ENCODE measurements at regions not wholly inside any gene's neighbourhood (a gene's known extent, or its start where the extent isn't known, plus 50 kb on each side); places are given as distances from the start of the nearest gene placed in this dataset.

DNA sequence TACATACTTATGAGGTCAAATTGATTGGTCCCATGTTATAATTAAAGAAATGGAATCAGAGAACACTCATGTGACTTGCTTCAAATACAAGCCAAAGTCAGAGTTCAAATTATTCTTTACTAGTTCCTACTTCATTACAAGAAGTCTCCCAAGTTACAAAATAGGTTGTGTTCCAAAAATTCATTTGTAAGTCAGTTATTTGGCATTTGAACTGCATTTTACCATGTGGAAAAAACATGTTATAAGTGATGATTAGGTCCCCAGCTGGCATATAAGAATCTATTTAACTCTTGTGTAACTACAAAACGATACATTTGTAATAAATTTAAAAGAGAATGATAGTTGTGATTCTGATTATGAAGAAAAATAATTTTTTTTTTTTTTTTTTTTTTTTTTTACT is 124.1 kb downstream of the DISP1 start:
- H3K27me3 Mint-ChIP-seq = no peaks in the 10 kb centered on the region
- peaks cover 2% of the 10 kb centered on the region for H3K4me1 Mint-ChIP-seq

GRCh38 chr1:222940095-222940494 is 125.3 kb downstream of the DISP1 start:
- H3K36me3 Mint-ChIP-seq (ENCODE audit: low read depth) = peaks cover 6% of the 10 kb centered on the region
- H3K27ac Mint-ChIP-seq = no peak overlapping the region
- H3K27me3 Mint-ChIP-seq = no peaks in the 10 kb centered on the region
- DNase-seq = no peak
- H3K9me3 ChIP-seq (ENCODE audit: control insufficient read depth, low read length, poor library complexity, severe bottlenecking) = no peaks in the 10 kb centered on the region
- no peak for ATAC-seq
- no peak overlapping the region for H3K4me3 Mint-ChIP-seq
- H3K4me1 Mint-ChIP-seq = peaks cover 2% of the 10 kb centered on the region

More for the DNA sequence above, 124.1 kb downstream of the DISP1 start:
- Mint-ChIP-seq H3K36me3 (ENCODE audit: low read depth) (peaks cover 2% of the 10 kb centered on the region), H3K4me3 (no peak overlapping the region), H3K27ac (no peak overlapping the region)
- DNase-seq = no peak
- H3K9me3 ChIP-seq (ENCODE audit: control insufficient read depth, low read length, poor library complexity, severe bottlenecking) = no peaks in the 10 kb centered on the region
- no peak for ATAC-seq

DNA sequence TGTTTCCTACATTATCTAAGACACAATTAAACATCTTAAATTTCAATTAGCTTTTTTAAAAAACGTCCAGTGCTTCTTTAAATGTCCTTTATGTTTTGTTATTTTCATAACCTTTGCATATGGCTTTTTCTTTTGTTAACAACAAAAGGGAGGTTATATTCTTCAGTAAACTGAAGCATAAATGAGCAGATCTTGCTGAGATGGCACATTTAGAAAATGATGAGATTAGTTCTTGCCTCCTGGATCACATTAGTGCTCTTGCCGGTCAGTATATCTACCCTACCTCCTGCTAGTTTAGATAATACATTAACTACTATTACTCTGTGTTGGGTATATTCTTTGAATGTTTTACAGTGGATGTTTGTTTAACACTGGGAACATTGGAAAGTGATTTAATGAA is 126.1 kb downstream of the DISP1 start:
- no peaks in the 10 kb centered on the region for H3K9me3 ChIP-seq (ENCODE audit: control insufficient read depth, low read length, poor library complexity, severe bottlenecking)
- Mint-ChIP-seq H3K36me3 (ENCODE audit: low read depth) (peaks cover 6% of the 10 kb centered on the region), H3K27ac (no peak overlapping the region), H3K4me1 (no peaks in the 10 kb centered on the region), H3K4me3 (no peak overlapping the region), H3K27me3 (no peaks in the 10 kb centered on the region)
- no peak for DNase-seq
- ATAC-seq = no peak

GRCh38 chr1:222941425-222941824 is 126.6 kb downstream of the DISP1 start:
- H3K9me3 ChIP-seq (ENCODE audit: control insufficient read depth, low read length, poor library complexity, severe bottlenecking) = no peaks in the 10 kb centered on the region
- ATAC-seq = no peak

GRCh38 chr1:222946436-222946835 is 131.6 kb downstream of the DISP1 start:
- no peak overlapping the region for H3K4me3 Mint-ChIP-seq
- H3K36me3 Mint-ChIP-seq (ENCODE audit: low read depth) = peaks cover 6% of the 10 kb centered on the region
- no peaks in the 10 kb centered on the region for H3K27me3 Mint-ChIP-seq
- H3K4me1 Mint-ChIP-seq = peaks cover 4% of the 10 kb centered on the region
- no peaks in the 10 kb centered on the region for H3K9me3 ChIP-seq (ENCODE audit: control insufficient read depth, low read length, poor library complexity, severe bottlenecking)
- no peak for DNase-seq
- no peak overlapping the region for H3K27ac Mint-ChIP-seq
- no peak for ATAC-seq

More at GRCh38 chr1:222941425-222941824, 126.6 kb downstream of the DISP1 start:
- H3K36me3 Mint-ChIP-seq (ENCODE audit: low read depth) = peaks cover 6% of the 10 kb centered on the region
- no peaks in the 10 kb centered on the region for H3K27me3 Mint-ChIP-seq
- H3K4me3 Mint-ChIP-seq = no peak overlapping the region
- no peak overlapping the region for H3K27ac Mint-ChIP-seq
- H3K4me1 Mint-ChIP-seq = peaks cover under 1% of the 10 kb centered on the region
- DNase-seq = no peak

- H3K9me3 ChIP-seq (ENCODE audit: control insufficient read depth, low read length, poor library complexity, severe bottlenecking) = no peaks in the 10 kb centered on the region
- Mint-ChIP-seq H3K36me3 (ENCODE audit: low read depth) (peaks cover 5% of the 10 kb centered on the region), H3K27me3 (no peaks in the 10 kb centered on the region), H3K27ac (no peak overlapping the region), H3K4me1 (peaks cover 4% of the 10 kb centered on the region), H3K4me3 (no peak overlapping the region)
- ATAC-seq (no peak), DNase-seq (no peak)
Measured at GRCh38 chr1:222948079-222948478, 133.2 kb downstream of the DISP1 start.

- H3K36me3 Mint-ChIP-seq (ENCODE audit: low read depth) = peaks cover 2% of the 10 kb centered on the region
- H3K27ac Mint-ChIP-seq = no peak overlapping the region
- DNase-seq (no peak), ATAC-seq (no peak)
- no peak overlapping the region for H3K4me3 Mint-ChIP-seq
- H3K27me3 Mint-ChIP-seq = no peaks in the 10 kb centered on the region
- peaks cover 4% of the 10 kb centered on the region for H3K4me1 Mint-ChIP-seq
- H3K9me3 ChIP-seq (ENCODE audit: control insufficient read depth, low read length, poor library complexity, severe bottlenecking) = no peaks in the 10 kb centered on the region
Measured at GRCh38 chr1:222950892-222951291, 136.1 kb downstream of the DISP1 start.

DNA sequence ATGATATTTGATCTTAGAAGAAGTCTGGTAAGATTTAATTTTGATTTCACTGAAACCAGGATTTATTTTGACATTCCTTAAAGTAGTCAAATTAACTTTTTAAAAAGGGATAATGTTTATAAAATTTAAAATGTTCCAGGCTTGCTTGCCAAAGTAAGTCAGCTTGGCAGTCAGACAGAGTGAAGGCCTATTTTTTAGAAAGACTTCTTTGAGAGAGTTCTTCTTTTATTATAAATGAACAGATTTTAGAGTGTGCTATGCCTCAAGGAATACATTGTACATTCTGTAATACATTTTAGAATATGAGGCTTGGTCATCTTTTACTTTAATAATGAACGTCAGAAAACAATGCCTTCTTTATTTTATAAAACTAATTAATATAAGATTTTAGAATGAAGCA is 138.7 kb downstream of the DISP1 start:
- ATAC-seq (no peak), DNase-seq (no peak)
- H3K9me3 ChIP-seq (ENCODE audit: control insufficient read depth, low read length, poor library complexity, severe bottlenecking) = no peaks in the 10 kb centered on the region
- H3K36me3 Mint-ChIP-seq (ENCODE audit: low read depth) = peaks cover 2% of the 10 kb centered on the region
- no peak overlapping the region for H3K27ac Mint-ChIP-seq
- no peaks in the 10 kb centered on the region for H3K27me3 Mint-ChIP-seq
- no peak overlapping the region for H3K4me3 Mint-ChIP-seq
- H3K4me1 Mint-ChIP-seq = no peaks in the 10 kb centered on the region

DNA sequence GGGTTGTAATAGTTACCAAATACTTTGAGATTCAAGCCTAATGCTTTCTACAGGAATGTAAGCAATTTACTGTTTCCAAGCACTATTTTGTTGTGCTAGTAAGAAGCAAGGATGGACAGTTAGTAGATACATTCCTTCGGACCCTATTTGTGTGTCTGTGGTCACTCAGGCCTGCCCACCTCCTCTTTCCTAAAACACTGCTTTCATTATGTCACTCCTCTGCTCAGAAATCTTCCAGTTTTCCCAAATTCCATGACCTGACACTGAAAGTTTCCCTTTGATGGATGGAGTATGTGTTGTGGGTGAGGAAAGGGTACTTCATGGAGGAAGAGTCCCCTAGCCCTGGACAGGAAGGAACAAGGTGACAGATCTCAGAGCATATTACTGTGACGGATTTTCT is 141.1 kb downstream of the DISP1 start:
- ATAC-seq (no peak), DNase-seq (no peak)
- no peaks in the 10 kb centered on the region for H3K9me3 ChIP-seq (ENCODE audit: control insufficient read depth, low read length, poor library complexity, severe bottlenecking)
- Mint-ChIP-seq H3K27me3 (no peaks in the 10 kb centered on the region), H3K27ac (no peak overlapping the region), H3K4me1 (no peaks in the 10 kb centered on the region), H3K4me3 (no peak overlapping the region), H3K36me3 (ENCODE audit: low read depth) (peaks cover 4% of the 10 kb centered on the region)

- Mint-ChIP-seq H3K27ac (no peak overlapping the region), H3K4me1 (no peaks in the 10 kb centered on the region), H3K4me3 (no peak overlapping the region), H3K36me3 (ENCODE audit: low read depth) (peaks cover 4% of the 10 kb centered on the region), H3K27me3 (no peaks in the 10 kb centered on the region)
- DNase-seq = no peak
- no peaks in the 10 kb centered on the region for H3K9me3 ChIP-seq (ENCODE audit: control insufficient read depth, low read length, poor library complexity, severe bottlenecking)
- no peak for ATAC-seq
Measured at GRCh38 chr1:222956601-222957000, 141.8 kb downstream of the DISP1 start.

- no peak for ATAC-seq
- DNase-seq = no peak
- Mint-ChIP-seq H3K36me3 (ENCODE audit: low read depth) (peaks cover 2% of the 10 kb centered on the region), H3K27ac (no peak overlapping the region), H3K27me3 (no peaks in the 10 kb centered on the region), H3K4me1 (peaks cover 8% of the 10 kb centered on the region), H3K4me3 (no peak overlapping the region)
- H3K9me3 ChIP-seq (ENCODE audit: control insufficient read depth, low read length, poor library complexity, severe bottlenecking) = no peaks in the 10 kb centered on the region
Measured at GRCh38 chr1:222967466-222968240, 152.8 kb downstream of the DISP1 start.

DNA sequence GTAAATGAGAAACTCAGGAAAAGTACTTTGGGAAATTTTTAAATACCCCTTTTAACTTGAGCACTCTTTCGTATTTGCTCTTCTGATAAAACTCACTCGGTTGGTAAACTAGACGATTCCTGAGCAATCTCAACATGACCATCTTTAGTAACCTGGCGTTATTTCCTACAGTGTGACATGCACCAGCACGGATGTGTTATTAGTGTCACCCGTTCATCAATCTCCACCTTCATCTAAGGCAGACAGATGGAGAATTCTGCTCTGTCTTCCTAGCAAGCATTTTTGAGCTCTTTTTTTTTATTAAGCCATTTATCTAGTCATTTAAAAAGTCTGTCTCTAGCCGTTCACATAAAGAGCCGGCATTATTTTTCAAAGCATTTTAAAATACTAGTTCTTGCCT is 155.2 kb downstream of the DISP1 start:
- Mint-ChIP-seq H3K36me3 (ENCODE audit: low read depth) (peaks cover 2% of the 10 kb centered on the region), H3K4me1 (peaks cover 8% of the 10 kb centered on the region), H3K4me3 (no peak overlapping the region), H3K27ac (no peak overlapping the region), H3K27me3 (no peaks in the 10 kb centered on the region)
- ATAC-seq (no peak), DNase-seq (no peak)
- no peaks in the 10 kb centered on the region for H3K9me3 ChIP-seq (ENCODE audit: control insufficient read depth, low read length, poor library complexity, severe bottlenecking)

- H3K27me3 Mint-ChIP-seq = no peaks in the 10 kb centered on the region
- DNase-seq (no peak), ATAC-seq (no peak)
- H3K4me3 Mint-ChIP-seq = no peak overlapping the region
- H3K27ac Mint-ChIP-seq = no peak overlapping the region
- H3K36me3 Mint-ChIP-seq (ENCODE audit: low read depth) = no peaks in the 10 kb centered on the region
- H3K9me3 ChIP-seq (ENCODE audit: control insufficient read depth, low read length, poor library complexity, severe bottlenecking) = no peaks in the 10 kb centered on the region
- peaks cover 4% of the 10 kb centered on the region for H3K4me1 Mint-ChIP-seq
Measured at GRCh38 chr1:222970711-222971110, 155.9 kb downstream of the DISP1 start.

DNA sequence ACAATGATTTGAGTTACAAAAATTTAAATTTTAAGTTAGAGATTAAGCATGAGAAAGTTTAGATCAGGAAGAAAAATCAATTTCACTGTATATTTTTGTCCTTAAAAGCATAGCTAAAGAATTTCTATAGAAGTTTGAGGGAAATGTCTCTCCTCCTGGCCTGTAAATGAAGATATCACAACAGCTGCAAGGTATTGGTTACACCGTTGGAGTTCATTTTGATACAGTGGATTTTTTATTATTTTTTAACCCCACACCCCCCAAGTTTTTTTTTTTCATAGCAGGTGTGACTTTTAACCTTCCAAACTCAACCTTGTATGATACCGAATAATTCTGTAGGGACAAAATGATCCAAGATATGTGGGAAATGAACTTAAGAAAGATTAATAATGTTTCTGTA is 156.3 kb downstream of the DISP1 start:
- Mint-ChIP-seq H3K36me3 (ENCODE audit: low read depth) (no peaks in the 10 kb centered on the region), H3K27ac (no peak overlapping the region), H3K4me3 (no peak overlapping the region), H3K4me1 (peaks cover 4% of the 10 kb centered on the region), H3K27me3 (no peaks in the 10 kb centered on the region)
- DNase-seq (no peak), ATAC-seq (no peak)
- H3K9me3 ChIP-seq (ENCODE audit: control insufficient read depth, low read length, poor library complexity, severe bottlenecking) = no peaks in the 10 kb centered on the region
